Hematopoietic multipotent progenitor cell (in vitro differentiated cells): ENCODE measurements at regions not wholly inside any gene's neighbourhood (a gene's known extent, or its start where the extent isn't known, plus 50 kb on each side); places are given as distances from the start of the nearest gene placed in this dataset.
A peak's percentile ranks its signal among the peaks of the same experiment; 100 is the strongest.
"Not testable (repeated sequence)": the region's sequence is repeated elsewhere in the genome, so short reads cannot be mapped to it uniquely, and the experiment has no call there.

ENCODE experiments used
- DNase-seq, 3 donors: peaks; one replicate each; pipeline ENCODE4 v3.0.0-alpha.2; 2011 to 2015; ENCODE audit warnings: low read depth in 2 of 3, low spot score in 2 of 3

DNA sequence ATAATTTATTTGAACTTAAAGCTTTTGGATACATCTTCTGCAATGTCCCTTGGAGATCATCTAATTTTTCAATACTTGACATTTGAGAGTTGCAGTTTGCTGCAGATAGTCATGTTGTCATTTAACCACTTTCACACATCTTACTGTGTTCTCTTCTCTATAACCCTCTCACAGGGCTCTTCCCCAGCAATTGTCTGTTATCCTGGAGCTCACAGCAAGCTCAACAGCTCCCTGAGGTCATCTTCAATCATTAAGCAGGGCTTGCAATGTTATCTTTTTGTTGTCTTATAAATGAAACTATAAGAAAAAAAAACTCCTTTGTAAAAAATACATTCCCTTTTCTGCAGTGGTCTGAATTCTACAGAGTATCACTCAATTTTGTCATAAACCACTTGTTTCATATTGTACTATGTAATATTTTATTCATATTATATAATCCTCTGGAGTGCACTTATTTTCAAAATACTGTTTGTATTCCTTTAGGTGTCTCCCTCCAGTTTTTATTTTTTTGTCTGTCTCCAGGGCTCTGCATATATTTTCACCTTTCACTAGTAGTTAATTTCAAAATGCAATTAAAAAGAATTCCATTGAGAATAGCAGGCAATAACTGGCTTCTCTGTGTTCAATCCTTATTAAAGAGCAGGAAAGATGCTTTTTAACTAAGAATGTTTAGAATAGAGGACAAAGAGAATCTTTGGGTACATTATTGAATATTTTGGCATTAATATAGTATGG lies 106.3 kb upstream of the ARSJ start:
- DNase-seq, result no peak

DNA sequence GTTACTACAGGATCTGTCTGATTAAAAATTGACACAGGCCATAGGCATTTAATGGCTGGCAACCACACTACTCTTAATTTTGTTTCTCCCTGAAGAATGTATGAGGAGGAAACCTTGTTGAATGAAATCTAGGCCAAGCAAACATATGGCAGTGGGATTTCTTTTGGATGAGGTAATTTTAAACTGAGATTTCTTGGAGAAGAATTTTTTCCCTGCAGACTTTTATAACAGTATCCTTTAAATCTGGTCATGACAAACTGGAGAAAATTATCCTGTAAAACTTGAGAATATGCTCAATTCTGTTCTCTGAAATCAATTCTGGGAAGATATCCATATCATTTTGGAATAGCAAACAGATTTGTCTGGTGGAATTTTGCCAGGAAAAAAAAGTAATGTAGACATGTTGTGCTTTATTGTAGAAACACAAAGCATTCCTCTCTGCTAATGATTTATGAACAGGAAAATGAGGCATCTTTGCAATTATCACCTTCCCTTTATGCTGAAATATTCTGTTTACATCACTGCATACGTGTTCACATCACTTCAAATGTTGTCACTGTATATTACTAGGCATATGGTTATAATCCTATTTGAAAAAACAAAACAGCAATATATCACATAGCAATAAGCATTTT lies 108.3 kb upstream of the ARSJ start:
- DNase-seq, result no peak

DNA sequence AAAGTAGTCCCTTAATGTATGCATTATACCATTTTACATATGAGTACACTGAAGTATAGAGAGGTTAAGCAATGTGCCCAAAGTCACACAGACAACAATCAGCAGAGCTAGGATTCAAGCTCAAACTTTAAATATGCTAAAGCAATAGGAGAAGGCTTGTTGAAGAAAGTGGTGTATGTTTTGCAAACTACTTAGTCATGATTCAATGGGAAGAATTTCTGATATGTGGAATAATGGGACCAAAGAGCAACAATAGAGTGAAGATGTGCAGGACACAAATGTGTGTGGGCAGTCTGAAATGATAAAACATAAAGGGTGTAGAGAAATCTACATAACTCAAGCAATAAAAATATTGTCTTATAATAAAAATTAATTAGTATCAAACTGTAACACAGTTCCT lies 109.0 kb upstream of the ARSJ start:
- DNase-seq, result no peak

DNA sequence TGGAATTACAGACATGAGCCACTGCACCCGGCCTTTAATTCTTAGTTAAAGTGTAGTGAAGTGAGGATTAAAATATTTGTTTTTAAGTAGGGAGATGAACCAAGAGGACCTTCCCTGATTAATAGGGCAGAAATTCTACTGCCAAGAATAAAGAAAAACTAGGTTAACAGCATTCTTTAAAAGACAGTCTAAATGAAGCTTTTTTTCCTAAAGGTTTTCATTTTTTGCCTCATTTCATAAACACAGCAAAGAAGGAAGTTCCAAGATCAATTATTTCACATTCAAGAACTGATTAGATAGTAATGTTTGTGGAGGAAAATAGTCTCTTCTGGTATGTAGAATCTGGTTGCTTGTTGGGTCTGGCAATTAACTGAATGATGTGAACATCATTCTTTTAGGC lies 112.1 kb upstream of the ARSJ start:
- no peak for DNase-seq

DNA sequence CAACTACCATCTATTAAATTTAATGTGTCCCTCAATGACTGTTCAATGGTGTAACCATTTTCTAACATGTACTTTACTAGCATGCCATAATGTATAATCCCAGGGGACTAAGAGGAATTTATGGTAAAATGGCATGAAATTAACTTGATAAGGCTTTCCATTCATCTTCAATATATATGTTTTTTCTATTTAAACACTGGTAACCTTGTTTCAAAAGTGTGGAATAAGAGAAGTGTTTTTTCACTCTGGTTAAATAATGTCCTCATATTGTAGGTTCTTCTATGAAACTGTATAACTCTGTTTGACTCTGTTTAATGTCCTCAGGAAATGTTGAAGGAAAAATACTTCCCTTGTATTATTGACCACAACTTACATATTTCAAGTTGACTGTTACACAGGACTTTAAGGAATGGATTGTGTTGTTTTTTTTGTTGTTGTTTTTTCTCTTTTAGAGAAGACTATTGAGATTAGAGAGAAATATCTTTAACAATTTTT lies 113.8 kb upstream of the ARSJ start:
- DNase-seq, result no peak

DNA sequence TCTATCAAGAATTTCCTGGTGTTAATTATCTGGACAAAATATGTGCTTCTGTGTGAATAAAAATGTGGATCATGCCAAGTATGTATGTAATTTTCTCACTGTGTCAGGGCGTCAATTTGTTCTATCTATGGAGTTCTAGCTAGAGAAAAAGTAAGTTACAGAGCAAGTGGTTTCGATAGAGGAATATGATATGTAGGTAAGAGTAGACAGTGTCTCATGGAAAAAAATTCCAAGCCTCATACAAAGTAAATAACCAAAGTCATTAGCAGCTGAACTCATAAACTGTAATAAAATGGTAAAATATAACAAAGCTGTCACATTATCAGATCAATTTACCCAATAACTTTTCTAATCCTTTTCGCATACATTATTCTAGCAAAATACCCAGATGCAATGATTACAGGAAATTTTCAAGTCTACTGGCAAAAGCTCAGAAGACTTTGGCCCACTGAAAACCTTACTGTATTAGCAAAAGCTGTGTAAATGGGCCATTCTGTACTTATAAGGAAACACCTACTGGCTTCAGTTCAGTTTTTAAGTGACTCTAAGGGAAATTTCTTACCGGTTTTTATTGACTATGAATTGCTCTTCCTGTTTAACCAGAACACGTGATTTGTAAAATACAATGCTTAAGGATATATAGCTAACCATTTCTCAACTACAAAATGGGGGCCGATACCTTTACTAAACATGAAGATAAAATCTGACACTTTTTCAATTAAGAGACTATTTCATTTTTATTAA lies 121.0 kb upstream of the ARSJ start:
- no peak for DNase-seq

DNA sequence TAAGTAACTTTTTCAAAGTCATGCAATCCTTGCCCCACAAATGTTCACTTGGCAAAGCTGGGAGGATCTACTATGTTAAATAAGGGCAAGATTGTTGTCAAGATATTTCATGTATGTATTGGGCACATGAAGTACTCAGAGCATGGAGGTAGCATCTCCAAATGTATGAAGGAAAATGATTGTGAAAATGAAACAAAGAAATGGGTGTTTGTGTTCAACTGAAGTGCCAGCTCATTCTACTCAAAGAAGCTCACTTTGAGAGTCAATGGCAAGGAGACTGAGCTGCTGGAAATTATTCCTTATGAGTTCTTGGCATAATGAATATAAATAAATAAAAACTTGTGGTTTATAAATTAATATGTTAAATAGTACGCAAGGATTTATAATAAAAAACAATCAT lies 124.5 kb upstream of the ARSJ start:
- DNase-seq, result no peak

DNA sequence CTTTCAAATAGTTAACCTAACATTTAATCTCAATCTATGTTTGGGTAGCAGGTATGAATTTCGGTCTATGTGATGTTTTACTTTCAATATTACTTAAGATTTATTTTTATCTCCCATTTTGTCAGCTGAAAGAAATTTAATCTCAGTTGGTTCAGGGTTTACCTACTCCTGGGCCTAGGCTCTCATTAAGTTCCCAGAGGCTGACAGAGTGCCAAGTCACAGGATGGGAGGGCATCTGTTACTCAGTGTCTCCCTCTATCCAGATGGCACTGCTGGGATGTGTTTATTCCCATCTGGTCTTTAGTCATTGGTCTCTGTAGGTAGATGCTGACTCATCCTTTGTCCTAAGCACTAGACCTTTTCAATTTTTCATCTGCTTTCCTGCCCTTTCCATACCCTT lies 129.4 kb upstream of the ARSJ start:
- DNase-seq, result no peak

DNA sequence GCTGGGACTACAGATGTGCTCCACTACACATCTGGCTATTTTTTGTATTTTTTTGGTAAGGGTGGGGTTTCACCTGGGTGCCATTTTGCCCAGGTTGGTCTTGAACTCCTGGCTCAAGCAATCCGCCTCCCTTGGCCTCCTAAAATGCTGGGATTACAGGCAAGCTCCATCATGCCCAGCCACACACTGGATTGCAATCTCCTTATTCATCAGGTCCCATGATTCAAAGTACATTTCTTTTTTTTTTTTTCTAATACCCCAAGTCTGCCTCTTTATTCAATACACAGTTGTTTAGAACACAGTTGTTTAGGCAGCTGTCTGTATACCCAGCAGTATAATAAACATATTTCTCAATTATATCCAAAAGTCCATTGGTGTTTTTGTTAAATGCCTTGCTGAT lies 130.3 kb upstream of the ARSJ start:
- no peak for DNase-seq

DNA sequence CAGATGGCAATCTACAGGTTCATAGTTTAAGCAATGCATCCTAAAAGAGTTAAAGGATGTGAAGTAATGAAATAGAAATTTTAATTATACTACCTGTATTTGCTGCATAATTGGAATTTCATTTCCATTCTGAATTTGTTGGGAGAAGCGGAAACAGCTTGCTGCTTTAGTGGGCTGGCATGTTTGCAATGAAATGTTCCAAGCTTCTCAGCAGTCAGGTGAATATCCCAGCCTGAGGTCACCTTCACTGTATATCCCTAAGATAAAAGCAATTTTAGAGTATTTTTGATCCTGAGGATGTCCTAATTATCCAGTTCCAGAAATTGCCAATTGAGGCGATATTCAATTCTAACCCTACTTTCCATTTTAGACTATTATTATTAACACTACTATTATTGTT lies 136.1 kb upstream of the ARSJ start:
- DNase-seq, result no peak

DNA sequence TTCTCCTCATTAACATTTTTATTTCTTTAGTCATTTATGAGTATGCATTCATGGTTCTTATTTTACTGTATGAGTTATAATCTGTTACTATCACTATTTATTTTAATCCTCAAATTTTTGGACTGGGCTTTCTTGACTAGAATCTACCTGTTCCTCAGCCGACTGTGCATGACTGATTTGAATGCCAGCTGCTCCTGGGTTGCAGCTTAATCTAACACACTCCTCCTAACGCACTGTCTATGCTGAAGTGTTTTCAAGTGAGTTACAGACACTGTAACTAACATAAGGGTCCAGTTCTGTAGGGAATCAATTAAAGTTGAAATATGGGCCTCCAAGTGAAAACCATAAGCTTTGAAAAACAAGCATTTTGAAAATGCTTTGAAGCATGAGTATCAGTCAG lies 137.4 kb upstream of the ARSJ start:
- no peak for DNase-seq

DNA sequence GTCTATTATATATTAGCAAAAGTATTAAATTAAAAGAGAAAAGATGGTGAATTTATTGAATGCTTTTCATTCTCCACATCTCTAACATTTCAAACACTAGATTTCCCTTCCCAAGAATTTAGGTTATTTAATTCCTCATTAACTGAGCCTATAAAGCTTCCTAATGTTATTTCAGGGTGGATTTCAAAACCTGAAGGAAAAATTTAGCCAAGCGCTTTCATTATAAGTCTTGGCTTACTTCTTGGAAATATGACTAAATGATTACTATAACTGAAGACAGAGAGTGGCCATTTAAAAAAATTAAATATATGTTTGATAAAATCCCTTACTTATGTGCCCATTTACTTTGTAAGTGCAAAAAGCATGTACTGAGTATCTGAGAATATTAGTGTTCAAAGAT lies 141.8 kb upstream of the ARSJ start:
- DNase-seq, result no peak

DNA sequence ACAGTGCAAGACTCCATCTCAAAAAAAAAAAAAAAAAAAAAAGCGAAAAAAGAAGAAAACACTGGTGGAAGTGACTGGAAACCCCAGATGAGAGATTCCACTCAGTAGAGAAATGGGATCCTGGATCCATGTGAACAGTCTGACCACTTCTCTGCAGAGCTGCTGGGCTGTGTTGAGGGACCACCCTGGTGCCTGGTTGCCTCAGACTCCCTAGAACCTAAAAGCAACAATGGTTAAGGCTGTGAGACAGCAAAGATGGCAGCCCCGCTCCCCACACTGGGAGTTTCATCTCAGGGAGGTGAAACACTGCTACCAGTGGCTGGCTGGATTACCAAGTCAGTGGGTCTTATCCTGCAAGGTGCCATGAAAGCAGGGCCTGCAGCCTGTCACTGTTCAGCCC lies 152.8 kb upstream of the ARSJ start:
- no peak for DNase-seq

DNA sequence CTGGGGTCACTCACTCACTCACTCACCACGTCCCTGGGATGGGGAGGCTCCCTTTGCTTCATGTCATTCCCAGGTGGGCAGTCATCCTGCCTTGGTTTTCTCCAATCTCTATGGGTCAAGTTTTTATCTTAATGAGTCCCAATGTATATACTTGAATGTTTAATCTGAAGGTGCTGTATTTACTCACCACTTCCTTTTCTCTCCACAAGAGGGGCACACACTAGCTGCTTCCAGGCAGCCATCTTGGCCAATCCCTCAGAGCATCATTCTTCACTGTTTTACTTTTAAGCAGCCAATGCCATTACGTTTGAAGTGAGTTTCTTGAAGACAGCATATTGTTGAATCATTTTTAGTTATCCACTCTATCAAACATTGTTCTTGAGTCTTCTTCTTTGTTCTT lies 153.4 kb upstream of the ARSJ start:
- peak in 2 of 3 donors; percentile 1 to 2 for DNase-seq

DNA sequence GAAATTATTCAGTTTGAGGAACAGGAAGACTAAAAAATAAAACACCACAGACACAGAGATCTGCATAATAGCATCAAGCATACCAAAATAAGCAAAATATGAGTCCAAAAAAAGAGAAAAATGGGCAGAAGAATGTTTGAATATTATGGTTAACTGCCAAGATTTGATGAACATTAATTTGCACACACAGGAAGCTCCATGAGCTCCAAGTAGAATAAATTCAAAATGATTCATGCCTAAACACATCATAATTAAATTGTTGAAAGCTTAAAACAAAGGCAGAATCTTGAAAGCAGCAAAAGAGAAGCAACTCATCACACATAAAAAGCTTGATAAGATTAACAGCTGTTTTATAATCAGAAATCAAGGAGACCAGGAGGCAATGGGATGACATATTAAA lies 156.6 kb upstream of the ARSJ start:
- no peak for DNase-seq

DNA sequence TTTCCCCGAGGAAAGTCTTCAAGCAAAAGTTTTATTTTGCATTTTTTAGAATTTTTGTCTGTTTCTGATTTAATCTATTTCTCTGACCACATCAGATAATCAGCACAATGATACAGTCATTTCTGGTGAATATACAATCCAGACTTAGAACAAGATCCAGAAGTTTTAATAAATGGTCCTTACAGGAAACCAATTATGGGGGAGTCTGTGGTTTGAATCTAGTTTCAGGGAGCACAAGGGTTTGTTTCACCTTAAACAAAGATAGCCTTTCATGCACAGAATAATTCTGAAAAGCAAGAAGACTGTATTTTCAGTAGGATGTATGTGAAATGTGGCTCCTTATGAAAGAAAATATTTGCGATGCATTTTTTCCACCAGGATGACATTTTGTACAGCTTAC lies 158.5 kb upstream of the ARSJ start:
- no peak for DNase-seq

DNA sequence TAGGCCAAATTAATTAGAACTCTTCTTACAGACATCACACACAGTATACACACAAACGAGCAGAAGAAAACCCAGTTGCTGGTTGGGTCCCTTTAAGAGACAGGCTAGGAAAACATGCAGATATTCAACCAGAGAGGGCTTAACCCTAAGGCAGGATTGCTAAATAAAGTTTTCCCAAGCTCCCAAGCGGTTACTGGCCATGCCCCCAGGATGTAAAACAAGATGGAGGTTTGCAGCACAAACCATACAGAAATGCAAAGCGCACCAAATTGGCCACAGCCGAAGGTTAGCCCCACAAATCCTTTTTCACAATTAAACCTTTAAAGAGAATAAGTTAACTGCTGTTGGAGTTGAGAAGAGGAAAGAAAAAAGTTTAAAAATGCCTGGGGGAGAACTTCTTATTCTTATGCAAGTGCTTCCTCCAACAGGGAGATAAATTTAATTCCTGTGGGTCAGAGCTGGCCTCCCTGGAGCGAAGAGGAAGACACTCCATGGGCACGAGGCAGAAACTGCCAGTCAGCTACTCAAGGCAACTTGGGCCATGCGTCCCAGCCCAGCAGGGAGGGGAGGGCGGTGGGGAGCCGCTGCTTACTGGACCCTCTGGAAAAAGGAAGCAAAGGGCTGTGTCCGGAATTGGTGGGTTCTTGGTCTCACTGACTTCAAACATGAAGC lies 167.6 kb upstream of the ARSJ start:
- no peak for DNase-seq

DNA sequence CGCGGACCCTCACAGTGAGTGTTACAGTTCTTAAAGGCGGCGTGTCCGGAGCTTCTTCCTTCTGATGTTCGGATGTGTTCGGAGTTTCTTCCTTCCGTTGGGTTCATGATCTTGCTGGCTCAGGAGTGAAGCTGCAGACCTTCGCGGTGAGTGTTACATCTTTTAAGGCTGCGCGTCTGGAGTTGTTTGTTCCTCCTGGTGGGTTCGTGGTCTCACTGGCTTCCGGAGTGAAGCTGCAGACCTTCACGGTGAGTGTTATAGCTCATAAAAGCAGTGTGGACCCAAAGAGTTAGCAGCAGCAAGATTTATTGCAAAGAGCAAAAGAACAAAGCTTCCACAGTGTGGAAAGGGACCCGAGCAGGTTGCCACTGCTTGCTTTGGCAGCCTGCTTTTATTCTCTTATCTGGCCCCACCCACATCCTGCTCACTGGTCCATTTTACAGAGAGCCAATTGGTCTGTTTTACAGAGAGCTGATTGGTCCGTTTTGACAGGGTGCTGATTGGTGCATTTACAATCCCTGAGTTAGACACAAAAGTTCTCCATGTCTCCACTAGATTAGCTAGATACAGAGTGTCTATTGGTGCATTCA lies 168.3 kb upstream of the ARSJ start:
- peak in 2 of 3 donors; percentile 40 to 71 for DNase-seq

DNA sequence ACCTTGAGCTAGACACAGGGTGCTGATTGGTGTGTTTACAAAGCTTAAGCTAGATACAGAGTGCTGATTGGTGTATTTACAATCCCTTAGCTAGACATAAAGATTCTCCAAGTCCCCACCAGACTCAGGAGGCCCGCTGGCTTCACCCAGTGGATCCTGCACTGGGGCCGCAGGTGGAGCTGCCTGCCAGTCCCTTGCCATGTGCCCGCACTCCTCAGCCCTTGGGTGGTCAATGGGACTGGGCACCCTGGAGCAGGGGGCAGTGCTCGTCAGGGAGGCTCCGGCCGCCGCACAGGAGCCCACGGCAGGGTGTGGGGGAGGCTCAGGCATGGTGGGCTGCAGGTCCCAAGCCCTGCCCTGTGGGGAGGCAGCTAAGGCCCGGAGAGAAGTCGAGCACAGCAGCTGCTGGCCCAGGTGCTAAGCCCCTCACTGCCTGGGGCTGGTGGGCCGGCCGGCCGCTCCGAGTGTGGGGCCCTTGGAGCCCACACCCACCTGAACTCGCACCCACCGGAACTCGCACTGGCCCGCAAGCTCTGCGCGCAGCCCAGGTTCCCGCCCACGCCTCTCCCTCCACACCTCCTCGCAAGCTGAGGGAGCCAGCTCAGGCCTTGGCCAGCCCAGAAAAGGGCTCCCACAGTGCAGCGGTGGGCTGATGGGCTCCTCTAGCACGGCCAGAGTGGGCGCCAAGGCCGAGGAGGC lies 169.1 kb upstream of the ARSJ start:
- not testable (repeated sequence) for DNase-seq

DNA sequence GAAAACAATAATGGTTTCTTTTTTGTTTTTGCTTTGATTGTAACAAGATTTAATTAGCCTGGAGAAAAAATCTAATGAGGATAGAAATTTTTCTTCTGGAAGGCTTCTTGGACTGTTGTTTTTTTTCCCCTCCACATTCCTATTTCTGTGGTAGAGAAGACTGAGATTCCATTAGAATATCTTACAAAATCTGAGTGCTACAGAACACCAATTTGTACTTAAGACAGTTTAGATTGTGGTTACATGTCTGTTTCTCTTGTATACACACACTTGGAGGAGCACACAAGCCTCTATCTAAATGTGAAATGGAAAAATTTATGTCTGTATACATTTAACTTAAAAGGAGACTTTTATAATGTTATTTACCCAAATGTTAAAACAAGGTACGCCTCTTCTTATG lies 176.9 kb upstream of the ARSJ start:
- no peak for DNase-seq
